MCF 10A (cell line): ENCODE measurements at regions not wholly inside any gene's neighbourhood (a gene's known extent, or its start where the extent isn't known, plus 50 kb on each side); places are given as distances from the start of the nearest gene placed in this dataset.

ENCODE experiments used
- BruUV-seq: library from RNA; stranded (reverse); fragments of 400-500 nt; replicated peaks from 2 replicates; lab custom pipeline; 2021; lab: Mats Ljungman, UMichigan
- CTCF ChIA-PET: fragments of 300-600 bp; sonication (Branson Sonifier 250); formaldehyde crosslinking; extraction: SDS; loops from one replicate; lab custom pipeline; 2021; ENCODE audit warnings: antibody characterized with exemption, inconsistent platforms; lab: Yijun Ruan, JAX
- POLR2A ChIA-PET: fragments of 300-600, 350-650 bp; sonication (Branson Sonifier 250); formaldehyde crosslinking; extraction: SDS; loops from one replicate; lab custom pipeline; 2020; ENCODE audit warnings: antibody characterized with exemption, inconsistent platforms; lab: Yijun Ruan, JAX
- DNase-seq: peaks from one replicate; pipeline ENCODE4 v3.0.0-alpha.2; 2018; ENCODE audit not compliant: unreplicated experiment
- H3K27ac Mint-ChIP-seq: one replicate; pipeline ENCODE4 v1.8.0; 2022; ENCODE audit warnings: mild to moderate bottlenecking, low read depth, mixed read lengths; ENCODE audit not compliant: unreplicated experiment
- H3K27me3 Mint-ChIP-seq: one replicate; pipeline ENCODE4 v1.8.0; 2022; ENCODE audit warnings: mixed read lengths; ENCODE audit not compliant: insufficient read depth, unreplicated experiment
- H3K36me3 Mint-ChIP-seq: one replicate; pipeline ENCODE4 v1.8.0; 2022; ENCODE audit warnings: mild to moderate bottlenecking, moderate library complexity, mixed read lengths; ENCODE audit not compliant: insufficient read depth, unreplicated experiment
- H3K4me1 Mint-ChIP-seq: one replicate; pipeline ENCODE4 v1.8.0; 2022; ENCODE audit warnings: mixed read lengths; ENCODE audit not compliant: insufficient read depth, unreplicated experiment
- H3K4me3 Mint-ChIP-seq: one replicate; pipeline ENCODE4 v1.8.0; 2022; ENCODE audit warnings: mild to moderate bottlenecking, moderate library complexity, mixed read lengths; ENCODE audit not compliant: unreplicated experiment
- H3K9me3 Mint-ChIP-seq: one replicate; pipeline ENCODE4 v1.8.0; 2022; ENCODE audit warnings: mixed read lengths; ENCODE audit not compliant: unreplicated experiment
- intact Hi-C: fragments of 100-400 bp; cut with micrococcal nuclease; formaldehyde crosslinking; loops from 2 replicates; pipeline ENCODE4 v1.14.1; 2022
- TF ChIP-seq, protein P1 (sequence below): fragments of 200-600 bp; IDR thresholded peaks from one replicate; pipeline ENCODE4 v1.8.0; 2022; ENCODE audit warnings: antibody characterized with exemption, mild to moderate bottlenecking; ENCODE audit not compliant: unreplicated experiment

DNA sequence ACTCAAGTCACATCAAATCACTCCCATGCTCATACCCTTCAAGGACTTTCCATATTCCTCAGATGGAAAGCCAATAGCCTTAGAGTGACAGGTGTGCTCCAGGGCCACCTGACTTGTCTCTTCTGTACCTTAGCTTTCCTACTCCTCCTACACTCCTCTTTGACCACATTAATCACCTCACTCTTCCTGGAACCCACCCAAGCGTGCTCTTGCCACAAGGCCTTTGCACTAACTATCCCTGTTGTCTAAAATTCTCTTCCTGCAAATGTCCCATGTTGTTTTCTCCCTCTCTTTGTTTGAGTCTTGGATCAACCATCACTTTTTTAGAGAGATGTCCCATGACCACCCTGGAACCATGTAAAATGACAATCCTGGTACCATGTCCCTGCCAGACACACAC lies 244.1 kb downstream of the AASDHPPT start:
- DNase-seq, result no peak
- Mint-ChIP-seq H3K36me3 (peaks cover 7% of the 10 kb centered on the region), H3K4me1 (no peaks in the 10 kb centered on the region), H3K4me3 (no peak overlapping the region), H3K27ac (no peak overlapping the region), H3K9me3 (peaks cover 7% of the 10 kb centered on the region), H3K27me3 (no peaks in the 10 kb centered on the region)
- intact Hi-C loops, result no loop called here
- TF ChIP-seq, protein P1, sequence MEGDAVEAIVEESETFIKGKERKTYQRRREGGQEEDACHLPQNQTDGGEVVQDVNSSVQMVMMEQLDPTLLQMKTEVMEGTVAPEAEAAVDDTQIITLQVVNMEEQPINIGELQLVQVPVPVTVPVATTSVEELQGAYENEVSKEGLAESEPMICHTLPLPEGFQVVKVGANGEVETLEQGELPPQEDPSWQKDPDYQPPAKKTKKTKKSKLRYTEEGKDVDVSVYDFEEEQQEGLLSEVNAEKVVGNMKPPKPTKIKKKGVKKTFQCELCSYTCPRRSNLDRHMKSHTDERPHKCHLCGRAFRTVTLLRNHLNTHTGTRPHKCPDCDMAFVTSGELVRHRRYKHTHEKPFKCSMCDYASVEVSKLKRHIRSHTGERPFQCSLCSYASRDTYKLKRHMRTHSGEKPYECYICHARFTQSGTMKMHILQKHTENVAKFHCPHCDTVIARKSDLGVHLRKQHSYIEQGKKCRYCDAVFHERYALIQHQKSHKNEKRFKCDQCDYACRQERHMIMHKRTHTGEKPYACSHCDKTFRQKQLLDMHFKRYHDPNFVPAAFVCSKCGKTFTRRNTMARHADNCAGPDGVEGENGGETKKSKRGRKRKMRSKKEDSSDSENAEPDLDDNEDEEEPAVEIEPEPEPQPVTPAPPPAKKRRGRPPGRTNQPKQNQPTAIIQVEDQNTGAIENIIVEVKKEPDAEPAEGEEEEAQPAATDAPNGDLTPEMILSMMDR, result no peak
- CTCF ChIA-PET, result no interaction called here
- BruUV-seq, result no TSS peak
- POLR2A ChIA-PET, result no interaction called here

DNA sequence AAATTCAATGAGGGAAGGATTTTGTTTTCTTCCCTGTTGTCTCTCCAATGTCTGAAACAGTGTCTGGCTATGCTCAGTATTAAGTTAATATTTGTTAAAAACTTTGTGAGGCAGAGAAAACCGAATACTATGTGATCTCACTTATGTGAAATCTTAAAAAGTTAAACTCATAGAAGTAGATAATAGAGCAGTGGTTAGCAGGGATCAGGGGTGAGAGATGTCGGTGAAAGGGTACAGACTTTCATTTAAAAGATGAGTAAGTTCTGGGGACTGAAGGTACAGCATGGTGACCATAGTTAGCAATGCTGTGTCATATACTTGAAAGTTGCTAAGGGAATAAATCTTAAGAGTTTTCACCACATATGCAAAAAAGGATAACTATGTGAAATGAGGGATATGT lies 244.6 kb downstream of the AASDHPPT start:
- Mint-ChIP-seq H3K27me3 (no peaks in the 10 kb centered on the region), H3K4me1 (no peaks in the 10 kb centered on the region), H3K9me3 (peaks cover 7% of the 10 kb centered on the region), H3K27ac (no peak overlapping the region), H3K36me3 (peaks cover 7% of the 10 kb centered on the region), H3K4me3 (no peak overlapping the region)
- no peak for DNase-seq
- TF ChIP-seq, protein P1, result no peak
- CTCF ChIA-PET, result no interaction called here
- POLR2A ChIA-PET, result no interaction called here
- intact Hi-C loops, result no loop called here
- BruUV-seq, result no TSS peak

DNA sequence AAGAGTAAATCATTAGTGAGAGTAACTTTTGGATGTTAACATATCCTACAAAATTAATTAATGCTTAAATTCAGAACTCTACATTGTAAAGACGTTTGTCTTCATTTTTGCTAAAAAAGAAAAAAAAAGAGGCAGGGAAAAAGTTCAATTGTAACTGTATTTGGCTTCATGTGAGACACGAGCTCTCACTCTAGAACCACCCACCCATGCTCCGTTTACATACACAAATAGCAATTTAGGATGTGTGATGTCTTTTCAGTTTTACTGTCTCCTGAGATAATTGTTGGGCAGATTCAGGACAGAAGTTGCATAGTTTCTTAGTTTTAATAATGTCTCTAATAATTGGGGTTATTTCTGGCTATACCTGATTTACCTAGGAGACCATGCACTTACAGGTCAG lies 248.6 kb downstream of the AASDHPPT start:
- CTCF ChIA-PET, result no interaction called here
- Mint-ChIP-seq H3K4me3 (no peak overlapping the region), H3K27me3 (no peaks in the 10 kb centered on the region), H3K9me3 (peaks cover 7% of the 10 kb centered on the region), H3K4me1 (no peaks in the 10 kb centered on the region), H3K27ac (no peak overlapping the region), H3K36me3 (peaks cover 7% of the 10 kb centered on the region)
- TF ChIP-seq, protein P1, result no peak
- no peak for DNase-seq
- POLR2A ChIA-PET, result no interaction called here
- intact Hi-C loops, result no loop called here
- no TSS peak for BruUV-seq

DNA sequence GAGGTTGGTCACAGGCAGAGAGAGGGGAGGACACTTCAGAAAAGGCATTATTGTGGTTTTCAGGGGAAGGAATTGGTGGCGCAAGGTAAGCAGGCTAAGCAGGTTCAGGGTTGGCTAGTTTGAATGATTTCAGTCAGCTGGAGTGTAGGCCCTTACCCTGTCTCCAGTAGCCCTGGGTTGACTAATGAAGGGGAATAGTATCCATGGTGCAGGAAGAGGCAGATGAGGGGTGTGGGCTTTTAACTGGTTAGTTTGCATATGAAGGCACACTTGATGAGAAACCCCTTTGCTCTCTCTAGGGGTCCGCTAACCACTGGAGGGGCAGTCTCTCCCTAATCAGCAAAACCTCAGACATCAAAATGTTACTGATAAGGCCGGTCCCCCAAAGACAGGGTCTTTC lies 249.7 kb downstream of the AASDHPPT start:
- ChIA-PET POLR2A (no interaction called here), CTCF (interaction anchor here (1.0 kb wide), 1 partner anchor 9 kb away, joined by 3 read pairs; no protein-coding TSS in a partner anchor)
- H3K4me1 Mint-ChIP-seq, result no peaks in the 10 kb centered on the region
- BruUV-seq, result no TSS peak
- DNase-seq, result no peak
- intact Hi-C loops, result no loop called here
- TF ChIP-seq, protein P1, result no peak
- no peaks in the 10 kb centered on the region for H3K36me3 Mint-ChIP-seq
- H3K4me3 Mint-ChIP-seq, result no peak overlapping the region
- no peak overlapping the region for H3K27ac Mint-ChIP-seq
- H3K27me3 Mint-ChIP-seq, result no peaks in the 10 kb centered on the region
- H3K9me3 Mint-ChIP-seq, result no peaks in the 10 kb centered on the region
